ENCODE measurements at regions not wholly inside any gene's neighbourhood (a gene's known extent, or its start where the extent isn't known, plus 50 kb on each side); places are given as distances from the start of the nearest gene placed in this dataset.

- TF ChIP-seq CTCF (IDR thresholded peaks at IDR 0.05; ENCODE audit: low read depth, low read length, poor library complexity, severe bottlenecking) (no peak), EZH2phosphoT487 (IDR thresholded peaks at IDR 0.05; ENCODE audit: borderline replicate concordance, low read length) (no peak)
Observed at GRCh38 chr2:220166616-220167015, 539.2 kb downstream of the SLC4A3 start.
